ENCODE measurements at regions not wholly inside any gene's neighbourhood (a gene's known extent, or its start where the extent isn't known, plus 50 kb on each side); places are given as distances from the start of the nearest gene placed in this dataset.

DNA sequence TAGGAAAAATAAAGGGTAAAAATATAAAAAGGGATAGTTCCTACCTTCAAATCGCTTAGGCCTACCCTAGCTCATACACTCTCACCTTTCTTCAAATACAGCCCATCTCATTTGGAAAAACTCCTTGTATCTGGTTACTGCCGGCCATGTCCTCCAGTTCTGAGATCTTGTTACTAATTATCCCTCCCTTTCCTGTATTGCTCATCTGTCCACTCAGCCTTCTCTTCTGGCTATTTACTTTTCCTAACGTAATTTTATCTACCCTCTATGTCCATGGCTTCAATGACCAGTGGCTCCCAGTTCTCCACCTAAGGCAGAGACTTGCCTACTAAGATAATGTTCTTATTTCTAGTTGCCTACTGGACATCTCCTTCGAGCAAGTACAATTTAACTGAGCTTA, 342.9 kb upstream of the ACVR2A start:
- TF ChIP-seq, protein P1, sequence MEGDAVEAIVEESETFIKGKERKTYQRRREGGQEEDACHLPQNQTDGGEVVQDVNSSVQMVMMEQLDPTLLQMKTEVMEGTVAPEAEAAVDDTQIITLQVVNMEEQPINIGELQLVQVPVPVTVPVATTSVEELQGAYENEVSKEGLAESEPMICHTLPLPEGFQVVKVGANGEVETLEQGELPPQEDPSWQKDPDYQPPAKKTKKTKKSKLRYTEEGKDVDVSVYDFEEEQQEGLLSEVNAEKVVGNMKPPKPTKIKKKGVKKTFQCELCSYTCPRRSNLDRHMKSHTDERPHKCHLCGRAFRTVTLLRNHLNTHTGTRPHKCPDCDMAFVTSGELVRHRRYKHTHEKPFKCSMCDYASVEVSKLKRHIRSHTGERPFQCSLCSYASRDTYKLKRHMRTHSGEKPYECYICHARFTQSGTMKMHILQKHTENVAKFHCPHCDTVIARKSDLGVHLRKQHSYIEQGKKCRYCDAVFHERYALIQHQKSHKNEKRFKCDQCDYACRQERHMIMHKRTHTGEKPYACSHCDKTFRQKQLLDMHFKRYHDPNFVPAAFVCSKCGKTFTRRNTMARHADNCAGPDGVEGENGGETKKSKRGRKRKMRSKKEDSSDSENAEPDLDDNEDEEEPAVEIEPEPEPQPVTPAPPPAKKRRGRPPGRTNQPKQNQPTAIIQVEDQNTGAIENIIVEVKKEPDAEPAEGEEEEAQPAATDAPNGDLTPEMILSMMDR (IDR thresholded peaks at IDR 0.05), result no peak
- TF ChIP-seq POLR2A (IDR thresholded peaks at IDR 0.05), result no peak

All from uterus (tissue), 2 donors.